ENCODE measurements at regions not wholly inside any gene's neighbourhood (a gene's known extent, or its start where the extent isn't known, plus 50 kb on each side); places are given as distances from the start of the nearest gene placed in this dataset.

- CTCF ChIA-PET, result no interaction called here
- TF ChIP-seq, protein P1, sequence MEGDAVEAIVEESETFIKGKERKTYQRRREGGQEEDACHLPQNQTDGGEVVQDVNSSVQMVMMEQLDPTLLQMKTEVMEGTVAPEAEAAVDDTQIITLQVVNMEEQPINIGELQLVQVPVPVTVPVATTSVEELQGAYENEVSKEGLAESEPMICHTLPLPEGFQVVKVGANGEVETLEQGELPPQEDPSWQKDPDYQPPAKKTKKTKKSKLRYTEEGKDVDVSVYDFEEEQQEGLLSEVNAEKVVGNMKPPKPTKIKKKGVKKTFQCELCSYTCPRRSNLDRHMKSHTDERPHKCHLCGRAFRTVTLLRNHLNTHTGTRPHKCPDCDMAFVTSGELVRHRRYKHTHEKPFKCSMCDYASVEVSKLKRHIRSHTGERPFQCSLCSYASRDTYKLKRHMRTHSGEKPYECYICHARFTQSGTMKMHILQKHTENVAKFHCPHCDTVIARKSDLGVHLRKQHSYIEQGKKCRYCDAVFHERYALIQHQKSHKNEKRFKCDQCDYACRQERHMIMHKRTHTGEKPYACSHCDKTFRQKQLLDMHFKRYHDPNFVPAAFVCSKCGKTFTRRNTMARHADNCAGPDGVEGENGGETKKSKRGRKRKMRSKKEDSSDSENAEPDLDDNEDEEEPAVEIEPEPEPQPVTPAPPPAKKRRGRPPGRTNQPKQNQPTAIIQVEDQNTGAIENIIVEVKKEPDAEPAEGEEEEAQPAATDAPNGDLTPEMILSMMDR (IDR thresholded peaks at IDR 0.05), result no peak
Observed at GRCh38 chr10:10824591-10825148, 193.0 kb upstream of the CELF2 start.

GRCh38 chr10:10826125-10826524 is 191.5 kb upstream of the CELF2 start:
- Mint-ChIP-seq H3K36me3 (ENCODE audit: low read depth) (no peaks in the 10 kb centered on the region), H3K4me1 (ENCODE audit: low read depth) (peaks cover 6% of the 10 kb centered on the region), H3K27ac (no peak overlapping the region), H3K9me3 (no peaks in the 10 kb centered on the region), H3K4me3 (no peak overlapping the region), H3K27me3 (peaks cover 25% of the 10 kb centered on the region)
- CTCF ChIA-PET, result no interaction called here
- Histone ChIP-seq H3K36me3 (ENCODE audit: insufficient read depth, low read length) (no peaks in the 10 kb centered on the region), H3K4me1 (ENCODE audit: insufficient read depth, low read length) (no peaks in the 10 kb centered on the region), H3K27me3 (ENCODE audit: control insufficient read depth in 1 of 2, insufficient read depth in 2 of 2, low read length in 2 of 2) (no peaks in the 10 kb centered on the region), H3K27ac (ENCODE audit: low read depth in 1 of 2, low read length in 2 of 2) (no peak overlapping the region), H3K9me3 (ENCODE audit: control insufficient read depth in 1 of 2, insufficient read depth in 1 of 2, low read length in 2 of 2) (no peaks in the 10 kb centered on the region), H3K4me3 (ENCODE audit: low read length) (no peak overlapping the region)
- DNase-seq (no peak), ATAC-seq (ENCODE audit: poor library complexity) (no peak)
- TF ChIP-seq, protein P1 (IDR thresholded peaks at IDR 0.05), result no peak
- POLR2A ChIA-PET, result no interaction called here
- intact Hi-C loops (cut with DNase I, micrococcal nuclease), result no loop called here

More at GRCh38 chr10:10824591-10825148, 193.0 kb upstream of the CELF2 start:
- no peak for DNase-seq
- Mint-ChIP-seq H3K4me1 (ENCODE audit: low read depth) (peaks cover 6% of the 10 kb centered on the region), H3K9me3 (no peaks in the 10 kb centered on the region), H3K27me3 (peaks cover 25% of the 10 kb centered on the region), H3K36me3 (ENCODE audit: low read depth) (no peaks in the 10 kb centered on the region), H3K4me3 (no peak overlapping the region), H3K27ac (no peak overlapping the region)
- ATAC-seq (ENCODE audit: poor library complexity), result no peak
- POLR2A ChIA-PET, result no interaction called here
- no peaks in the 10 kb centered on the region for H3K4me1 ChIP-seq (ENCODE audit: insufficient read depth, low read length)
- no peak overlapping the region for H3K4me3 ChIP-seq (ENCODE audit: low read length)
- H3K9me3 ChIP-seq (ENCODE audit: control insufficient read depth in 1 of 2, insufficient read depth in 1 of 2, low read length in 2 of 2), result no peaks in the 10 kb centered on the region
- H3K36me3 ChIP-seq (ENCODE audit: insufficient read depth, low read length), result no peaks in the 10 kb centered on the region
- H3K27ac ChIP-seq (ENCODE audit: low read depth in 1 of 2, low read length in 2 of 2), result no peak overlapping the region
- intact Hi-C loops (cut with DNase I, micrococcal nuclease), result no loop called here
- H3K27me3 ChIP-seq (ENCODE audit: control insufficient read depth in 1 of 2, insufficient read depth in 2 of 2, low read length in 2 of 2), result no peaks in the 10 kb centered on the region

DNA sequence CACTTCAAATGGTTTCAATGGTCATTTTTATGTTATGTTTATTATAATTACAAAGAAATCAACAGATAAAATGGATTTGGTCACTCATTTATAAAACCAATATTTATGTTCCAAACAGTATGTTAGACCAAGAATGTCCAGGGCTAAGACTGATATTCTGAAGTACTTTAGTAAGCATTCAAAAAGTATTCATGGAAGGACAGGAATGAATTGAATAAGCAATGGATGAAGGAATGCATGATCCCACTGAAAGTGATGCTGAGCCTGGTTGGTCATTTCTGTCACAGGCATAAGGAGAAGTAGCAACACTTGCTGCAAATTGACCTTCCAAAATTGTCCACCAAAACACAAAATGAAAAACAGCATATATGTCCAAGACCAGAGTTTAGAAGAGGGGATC is 189.0 kb upstream of the CELF2 start:
- ChIA-PET POLR2A (no interaction called here), CTCF (no interaction called here)
- Histone ChIP-seq H3K27ac (ENCODE audit: low read depth in 1 of 2, low read length in 2 of 2) (no peak overlapping the region), H3K36me3 (ENCODE audit: insufficient read depth, low read length) (no peaks in the 10 kb centered on the region), H3K27me3 (ENCODE audit: control insufficient read depth in 1 of 2, insufficient read depth in 2 of 2, low read length in 2 of 2) (no peaks in the 10 kb centered on the region), H3K9me3 (ENCODE audit: control insufficient read depth in 1 of 2, insufficient read depth in 1 of 2, low read length in 2 of 2) (no peaks in the 10 kb centered on the region), H3K4me1 (ENCODE audit: insufficient read depth, low read length) (no peaks in the 10 kb centered on the region), H3K4me3 (ENCODE audit: low read length) (no peak overlapping the region)
- TF ChIP-seq, protein P1 (IDR thresholded peaks at IDR 0.05), result no peak
- Mint-ChIP-seq H3K27me3 (peaks cover 20% of the 10 kb centered on the region), H3K36me3 (ENCODE audit: low read depth) (no peaks in the 10 kb centered on the region), H3K27ac (no peak overlapping the region), H3K4me3 (no peak overlapping the region), H3K4me1 (ENCODE audit: low read depth) (no peaks in the 10 kb centered on the region), H3K9me3 (no peaks in the 10 kb centered on the region)
- intact Hi-C loops (cut with DNase I, micrococcal nuclease), result no loop called here
- ATAC-seq (ENCODE audit: poor library complexity) (no peak), DNase-seq (no peak)

All from CD4-positive, alpha-beta T cell (primary cell).